ENCODE measurements at regions not wholly inside any gene's neighbourhood (a gene's known extent, or its start where the extent isn't known, plus 50 kb on each side); places are given as distances from the start of the nearest gene placed in this dataset.

- no peak for TF ChIP-seq MYC (IDR thresholded peaks at IDR 0.05; ENCODE audit: low read depth, low read length)
- no peak for TF ChIP-seq MAX (IDR thresholded peaks at IDR 0.05; ENCODE audit: low read depth, low read length)
- TF ChIP-seq CTCF (IDR thresholded peaks at IDR 0.05; ENCODE audit: low read depth, low read length) = no peak
- no peak for TF ChIP-seq POLR2A (IDR thresholded peaks at IDR 0.05; ENCODE audit: extremely low read depth, insufficient read length)
- no peak overlapping the region for H3K4me3 ChIP-seq (ENCODE audit: low read depth, low read length)
- no peak for DNase-seq (ENCODE audit: low read depth)
Measured at GRCh38 chr3:7927864-7928263, 573.8 kb upstream of the LMCD1 start.

- TF ChIP-seq MAX (IDR thresholded peaks at IDR 0.05; ENCODE audit: low read depth, low read length) = no peak
- TF ChIP-seq CTCF (IDR thresholded peaks at IDR 0.05; ENCODE audit: low read depth, low read length) = no peak
- TF ChIP-seq POLR2A (IDR thresholded peaks at IDR 0.05; ENCODE audit: extremely low read depth, insufficient read length) = no peak
- no peak for TF ChIP-seq MYC (IDR thresholded peaks at IDR 0.05; ENCODE audit: low read depth, low read length)
- DNase-seq (ENCODE audit: low read depth) = no peak
Measured at GRCh38 chr3:7929319-7929889, 572.2 kb upstream of the LMCD1 start.

GRCh38 chr3:7934362-7934761 lies 567.3 kb upstream of the LMCD1 start:
- TF ChIP-seq MYC (IDR thresholded peaks at IDR 0.05; ENCODE audit: low read depth, low read length) (no peak), MAX (IDR thresholded peaks at IDR 0.05; ENCODE audit: low read depth, low read length) (no peak), POLR2A (IDR thresholded peaks at IDR 0.05; ENCODE audit: extremely low read depth, insufficient read length) (no peak), CTCF (IDR thresholded peaks at IDR 0.05; ENCODE audit: low read depth, low read length) (no peak)
- DNase-seq (ENCODE audit: low read depth) = no peak
- no peak overlapping the region for H3K4me3 ChIP-seq (ENCODE audit: low read depth, low read length)

More at GRCh38 chr3:7929319-7929889, 572.2 kb upstream of the LMCD1 start:
- H3K4me3 ChIP-seq (ENCODE audit: low read depth, low read length) = no peak overlapping the region

- no peak for DNase-seq (ENCODE audit: low read depth)
- H3K4me3 ChIP-seq (ENCODE audit: low read depth, low read length) = no peak overlapping the region
- TF ChIP-seq MYC (IDR thresholded peaks at IDR 0.05; ENCODE audit: low read depth, low read length) (no peak), POLR2A (IDR thresholded peaks at IDR 0.05; ENCODE audit: extremely low read depth, insufficient read length) (no peak), CTCF (IDR thresholded peaks at IDR 0.05; ENCODE audit: low read depth, low read length) (no peak), MAX (IDR thresholded peaks at IDR 0.05; ENCODE audit: low read depth, low read length) (no peak)
Measured at GRCh38 chr3:7947930-7948329, 553.7 kb upstream of the LMCD1 start.

- DNase-seq (ENCODE audit: low read depth) = no peak
- no peak overlapping the region for H3K4me3 ChIP-seq (ENCODE audit: low read depth, low read length)
- TF ChIP-seq POLR2A (IDR thresholded peaks at IDR 0.05; ENCODE audit: extremely low read depth, insufficient read length) (no peak), CTCF (IDR thresholded peaks at IDR 0.05; ENCODE audit: low read depth, low read length) (no peak), MAX (IDR thresholded peaks at IDR 0.05; ENCODE audit: low read depth, low read length) (no peak), MYC (IDR thresholded peaks at IDR 0.05; ENCODE audit: low read depth, low read length) (no peak)
Measured at GRCh38 chr3:7950890-7951289, 550.7 kb upstream of the LMCD1 start.

Measured in NB4 (cell line).